HG03060 (cell line): ENCODE measurements at regions not wholly inside any gene's neighbourhood (a gene's known extent, or its start where the extent isn't known, plus 50 kb on each side); places are given as distances from the start of the nearest gene placed in this dataset.

Source experiments
- ATAC-seq: cut with Tn5 transposase; IDR thresholded peaks from one replicate; pipeline ENCODE4 v1.9.1; 2021; ENCODE audit warnings: low read depth, moderate number of reproducible peaks; ENCODE audit not compliant: unreplicated experiment

DNA sequence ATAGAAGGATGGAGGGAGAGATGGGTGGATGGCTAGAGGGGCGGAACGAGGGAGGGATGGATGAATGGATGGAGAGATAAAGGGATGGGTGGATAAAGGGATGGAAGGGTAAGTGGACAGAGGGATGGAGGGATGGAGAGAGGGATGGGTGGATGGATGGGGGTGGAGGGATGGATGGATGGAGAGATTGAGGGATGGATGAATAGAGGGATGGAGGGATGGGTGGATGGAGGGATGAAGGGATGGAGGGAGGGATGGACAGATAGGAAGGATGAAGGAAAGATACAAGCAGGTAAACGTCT, 313.3 kb downstream of the UACA start:
- ATAC-seq: no peak

GRCh38 chr15:70449311-70450141, 313.8 kb downstream of the UACA start:
- no peak for ATAC-seq

DNA sequence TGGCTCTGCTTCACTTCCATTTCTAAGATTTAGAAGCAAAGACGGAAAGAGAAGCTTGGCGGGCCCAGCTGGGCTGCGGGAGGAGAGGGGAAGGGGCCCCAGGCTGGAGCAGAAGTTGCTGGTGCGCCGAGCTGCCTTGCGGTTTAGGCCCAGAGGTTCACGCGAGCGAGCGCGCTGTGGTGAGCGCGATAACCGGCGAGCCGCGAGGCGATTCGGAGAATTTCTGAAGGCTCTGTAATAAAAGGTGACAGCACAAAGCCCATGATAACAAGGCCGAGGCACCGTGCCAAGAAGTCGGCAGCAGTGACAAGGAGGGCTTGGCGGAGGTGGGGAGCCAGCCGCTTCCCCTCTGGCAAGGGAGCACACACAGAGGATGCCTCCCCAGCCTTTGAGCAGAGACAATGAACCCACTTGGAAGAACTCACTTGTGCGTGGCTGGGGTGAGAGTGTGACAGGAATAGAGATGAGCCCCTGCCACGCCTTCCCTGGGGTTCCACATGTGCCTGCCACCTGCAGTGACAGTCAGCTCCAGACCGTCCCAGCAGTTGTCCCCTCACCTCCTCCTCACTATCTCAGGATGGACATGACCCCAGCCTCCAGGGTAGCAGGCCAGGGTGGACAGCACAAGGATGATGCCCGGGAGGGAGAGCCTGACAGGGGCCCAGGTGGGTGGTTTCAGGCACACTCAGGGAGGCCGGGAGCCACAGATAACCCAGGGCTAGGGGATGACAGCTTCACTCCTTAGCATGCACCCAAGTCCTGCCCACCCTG, 315.2 kb downstream of the UACA start:
- no peak for ATAC-seq

DNA sequence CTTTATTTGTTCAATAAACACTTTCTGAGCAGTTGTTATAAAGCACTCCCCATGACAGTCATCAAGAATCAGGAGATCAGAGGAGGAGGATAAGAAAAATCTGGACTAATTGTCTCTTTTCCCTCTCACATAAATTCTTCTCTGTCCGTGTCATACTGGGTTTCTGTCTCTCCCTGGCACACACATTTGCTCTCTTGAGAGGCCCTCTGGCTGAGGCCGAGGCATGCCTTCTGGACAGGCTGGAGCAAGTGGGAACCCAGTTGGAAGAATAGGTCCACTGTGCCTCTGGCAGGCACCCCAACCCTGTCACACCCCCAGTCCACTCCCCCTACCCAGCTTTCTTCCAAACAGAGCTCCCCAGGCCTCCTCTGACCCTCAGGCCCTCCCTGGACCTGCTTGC, 315.8 kb downstream of the UACA start:
- ATAC-seq: no peak

DNA sequence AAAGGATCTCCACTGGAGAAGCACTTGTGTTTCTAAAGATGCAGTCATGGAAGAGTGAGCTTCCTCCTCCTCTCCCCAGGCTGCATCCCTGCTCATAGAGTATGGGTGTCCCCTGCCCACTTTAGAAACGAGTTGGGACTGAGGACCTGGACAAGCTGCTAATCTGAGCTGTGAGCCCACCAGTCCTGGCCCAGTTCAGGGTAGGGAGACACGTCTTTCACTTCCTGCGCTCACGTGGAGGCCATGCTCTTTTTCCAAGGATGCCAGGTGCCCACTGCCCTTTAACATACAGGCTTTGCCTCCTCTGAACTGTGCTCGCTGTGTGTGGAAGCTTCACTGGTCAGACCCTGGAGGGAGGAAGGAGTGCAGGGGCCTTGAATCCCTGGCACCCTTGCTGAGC, 316.3 kb downstream of the UACA start:
- ATAC-seq: no peak

DNA sequence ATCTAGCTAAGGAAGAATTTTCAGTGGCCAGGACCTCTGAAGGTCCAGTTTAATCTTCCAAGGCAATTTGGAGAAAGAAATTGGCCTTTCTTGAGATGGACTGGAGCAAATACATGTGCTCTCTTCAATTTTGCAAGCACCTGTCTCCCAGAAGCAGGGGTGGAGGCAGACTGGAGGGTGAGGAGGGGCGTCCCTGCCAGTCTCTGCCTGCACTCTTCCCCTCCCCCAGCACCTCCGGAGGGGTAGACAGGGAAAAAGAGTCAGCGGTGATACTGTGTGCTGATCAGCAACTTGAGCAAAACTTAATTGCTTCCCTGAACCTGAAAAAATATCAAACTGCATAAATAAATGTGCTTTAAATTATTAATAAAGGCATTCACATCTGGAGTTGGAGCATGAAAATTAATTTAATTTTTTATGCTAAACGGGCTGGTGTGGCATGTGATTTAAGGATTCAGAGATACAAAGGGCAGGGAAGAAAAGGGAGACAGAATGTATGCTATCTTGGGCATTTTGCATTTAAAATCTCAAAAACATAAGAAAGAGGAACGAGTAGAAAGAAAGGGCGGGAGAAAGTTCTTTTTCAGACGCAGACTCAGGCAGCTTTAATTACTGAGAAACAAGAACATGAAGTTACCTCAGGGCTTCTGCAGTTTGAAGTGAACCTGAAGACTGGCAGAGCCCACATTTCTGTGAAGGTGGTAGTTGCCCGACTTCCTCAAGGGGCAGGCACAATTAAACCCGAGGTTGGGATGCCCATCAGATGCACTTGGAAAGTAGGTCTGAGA, 319.7 kb downstream of the UACA start:
- no peak for ATAC-seq

- ATAC-seq: no peak
Observed at GRCh38 chr15:70442616-70443321, 320.6 kb downstream of the UACA start.

- no peak for ATAC-seq
Observed at GRCh38 chr15:70442211-70442610, 321.1 kb downstream of the UACA start.

- ATAC-seq: no peak
Observed at GRCh38 chr15:70440416-70441138, 322.8 kb downstream of the UACA start.

DNA sequence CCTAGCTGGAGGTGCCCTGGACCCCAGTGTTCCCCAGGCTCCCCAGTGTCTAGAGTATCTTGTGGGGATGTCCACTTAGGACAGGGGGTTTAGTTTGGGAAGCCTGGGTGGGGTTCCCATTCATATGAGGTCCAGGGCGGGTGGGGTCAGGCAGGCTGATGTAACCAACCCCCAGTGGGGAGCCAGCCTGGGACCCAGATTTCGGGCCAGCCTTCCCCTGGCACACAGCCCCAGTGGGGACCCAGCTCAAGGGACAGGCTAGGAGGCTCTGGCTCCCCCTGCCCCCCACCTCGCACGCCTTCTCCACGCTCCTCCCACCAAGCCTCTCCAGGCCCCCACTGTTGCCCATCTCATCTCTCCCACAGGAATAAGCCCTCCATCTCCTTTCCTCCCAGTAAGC, 323.5 kb downstream of the UACA start:
- ATAC-seq: no peak

GRCh38 chr15:70439304-70439877, 324.0 kb downstream of the UACA start:
- no peak for ATAC-seq

- ATAC-seq: no peak
Observed at GRCh38 chr15:70438776-70439175, 324.6 kb downstream of the UACA start.

GRCh38 chr15:70437882-70438451, 325.4 kb downstream of the UACA start:
- ATAC-seq: no peak

DNA sequence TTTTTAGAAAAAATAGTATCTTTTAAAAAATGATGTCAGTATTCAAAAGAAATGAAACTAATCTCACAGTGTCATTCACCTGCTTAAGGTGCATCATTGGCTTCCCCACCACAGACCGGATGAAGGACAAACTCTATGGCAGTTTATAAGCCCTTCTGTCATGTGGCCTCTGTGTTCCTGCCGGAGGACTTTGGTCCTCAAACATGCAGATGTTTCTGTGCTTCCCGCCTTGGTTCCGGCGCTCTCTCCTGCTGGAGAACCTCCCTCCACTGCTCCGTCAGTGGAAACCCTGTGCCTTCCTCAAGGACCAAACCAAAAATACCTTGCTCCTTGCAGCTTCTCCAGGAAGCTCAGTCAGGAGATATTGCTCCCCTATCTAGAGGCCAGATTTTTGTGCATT, 326.3 kb downstream of the UACA start:
- no peak for ATAC-seq

- ATAC-seq: no peak
Observed at GRCh38 chr15:70436428-70436827, 326.9 kb downstream of the UACA start.

- no peak for ATAC-seq
Observed at GRCh38 chr15:70435872-70436271, 327.5 kb downstream of the UACA start.

DNA sequence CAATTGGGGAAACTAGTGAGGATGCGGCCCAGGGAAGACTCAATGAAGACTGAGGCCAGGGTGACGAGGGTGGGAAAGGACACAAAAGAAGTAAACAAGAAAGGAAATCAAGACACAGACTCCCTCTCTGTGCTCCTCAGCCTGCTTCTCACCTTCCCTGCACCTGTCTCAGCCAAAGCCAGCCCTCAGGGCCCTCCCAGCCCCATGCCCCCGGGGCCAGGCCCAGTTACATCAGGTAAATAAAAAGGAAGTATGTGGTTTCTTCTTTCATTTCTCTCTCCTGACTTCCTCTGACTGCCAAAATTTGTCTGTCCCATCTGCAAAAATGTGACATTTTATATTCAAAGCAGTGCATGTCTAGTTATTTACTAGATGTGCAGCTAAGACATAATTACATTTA, 328.0 kb downstream of the UACA start:
- ATAC-seq: no peak

- ATAC-seq: no peak
Observed at GRCh38 chr15:70433586-70434324, 329.6 kb downstream of the UACA start.
